ENCODE measurements at regions not wholly inside any gene's neighbourhood (a gene's known extent, or its start where the extent isn't known, plus 50 kb on each side); places are given as distances from the start of the nearest gene placed in this dataset.
"Not testable (repeated sequence)": the region's sequence is repeated elsewhere in the genome, so short reads cannot be mapped to it uniquely, and the experiment has no call there.

GRCh38 chr19:30066781-30067759 is 125.0 kb downstream of the URI1 start:
- Mint-ChIP-seq H3K36me3 (ENCODE audit: low read depth) (no peaks in the 10 kb centered on the region), H3K4me1 (ENCODE audit: low read depth) (no peaks in the 10 kb centered on the region), H3K27me3 (no peaks in the 10 kb centered on the region), H3K27ac (no peak overlapping the region), H3K9me3 (no peaks in the 10 kb centered on the region), H3K4me3 (no peak overlapping the region)
- Histone ChIP-seq H3K27ac (ENCODE audit: low read depth in 1 of 2, low read length in 2 of 2) (no peak overlapping the region), H3K27me3 (ENCODE audit: control insufficient read depth in 1 of 2, insufficient read depth in 2 of 2, low read length in 2 of 2) (peaks cover 0 to 6% of the 10 kb centered on the region in 2 experiments), H3K36me3 (ENCODE audit: insufficient read depth, low read length) (no peaks in the 10 kb centered on the region), H3K9me3 (ENCODE audit: control insufficient read depth in 1 of 2, insufficient read depth in 1 of 2, low read length in 2 of 2) (peaks cover 0 to 9% of the 10 kb centered on the region in 2 experiments), H3K4me3 (ENCODE audit: low read length) (no peak overlapping the region), H3K4me1 (ENCODE audit: insufficient read depth, low read length) (no peaks in the 10 kb centered on the region)
- no peak for DNase-seq
- no peak for ATAC-seq (ENCODE audit: poor library complexity)
- CTCF ChIA-PET, result no interaction called here
- intact Hi-C loops (cut with DNase I, micrococcal nuclease), result no loop called here
- no peak for TF ChIP-seq CTCF (IDR thresholded peaks at IDR 0.05)
- POLR2A ChIA-PET, result no interaction called here

- H3K36me3 ChIP-seq (ENCODE audit: insufficient read depth, low read length); intact Hi-C loops (cut with DNase I, micrococcal nuclease); H3K4me3 ChIP-seq (ENCODE audit: low read length); H3K27ac Mint-ChIP-seq; ATAC-seq (ENCODE audit: poor library complexity); H3K27me3 ChIP-seq (ENCODE audit: control insufficient read depth in 1 of 2, insufficient read depth in 2 of 2, low read length in 2 of 2); H3K9me3 Mint-ChIP-seq; H3K9me3 ChIP-seq (ENCODE audit: control insufficient read depth in 1 of 2, insufficient read depth in 1 of 2, low read length in 2 of 2); DNase-seq; H3K4me1 ChIP-seq (ENCODE audit: insufficient read depth, low read length); H3K27me3 Mint-ChIP-seq; POLR2A ChIA-PET; CTCF ChIA-PET; H3K27ac ChIP-seq (ENCODE audit: low read depth in 1 of 2, low read length in 2 of 2); H3K36me3 Mint-ChIP-seq (ENCODE audit: low read depth); H3K4me1 Mint-ChIP-seq (ENCODE audit: low read depth); H3K4me3 Mint-ChIP-seq: not testable (repeated sequence)
Measured at GRCh38 chr19:30067956-30068506, 126.0 kb downstream of the URI1 start.

- H3K4me1 Mint-ChIP-seq (ENCODE audit: low read depth), result no peaks in the 10 kb centered on the region
- no peak for TF ChIP-seq CTCF (IDR thresholded peaks at IDR 0.05)
- no peaks in the 10 kb centered on the region for H3K27me3 Mint-ChIP-seq
- no peak for DNase-seq
- H3K9me3 Mint-ChIP-seq, result no peaks in the 10 kb centered on the region
- intact Hi-C loops (cut with DNase I, micrococcal nuclease), result no loop called here
- no peak overlapping the region for H3K4me3 Mint-ChIP-seq
- ATAC-seq (ENCODE audit: poor library complexity), result no peak
- no peaks in the 10 kb centered on the region for H3K36me3 ChIP-seq (ENCODE audit: insufficient read depth, low read length)
- no peak overlapping the region for H3K4me3 ChIP-seq (ENCODE audit: low read length)
- H3K27me3 ChIP-seq (ENCODE audit: control insufficient read depth in 1 of 2, insufficient read depth in 2 of 2, low read length in 2 of 2), result peaks cover 0 to 6% of the 10 kb centered on the region in 2 experiments
- no peaks in the 10 kb centered on the region for H3K36me3 Mint-ChIP-seq (ENCODE audit: low read depth)
- H3K4me1 ChIP-seq (ENCODE audit: insufficient read depth, low read length), result no peaks in the 10 kb centered on the region
- H3K27ac ChIP-seq (ENCODE audit: low read depth in 1 of 2, low read length in 2 of 2), result no peak overlapping the region
- H3K27ac Mint-ChIP-seq, result no peak overlapping the region
- CTCF ChIA-PET, result no interaction called here
- POLR2A ChIA-PET, result no interaction called here
- peaks cover 0 to 4% of the 10 kb centered on the region in 2 experiments for H3K9me3 ChIP-seq (ENCODE audit: control insufficient read depth in 1 of 2, insufficient read depth in 1 of 2, low read length in 2 of 2)
Measured at GRCh38 chr19:30068528-30069395, 126.7 kb downstream of the URI1 start.

All from CD4-positive, alpha-beta T cell (primary cell).